NCI-H2171 (cell line): ENCODE measurements at regions not wholly inside any gene's neighbourhood (a gene's known extent, or its start where the extent isn't known, plus 50 kb on each side); places are given as distances from the start of the nearest gene placed in this dataset.

Source experiments
- DNase-seq: peaks from one replicate; lab custom pipeline; 2025; lab: John Stamatoyannopoulos, UW

DNA sequence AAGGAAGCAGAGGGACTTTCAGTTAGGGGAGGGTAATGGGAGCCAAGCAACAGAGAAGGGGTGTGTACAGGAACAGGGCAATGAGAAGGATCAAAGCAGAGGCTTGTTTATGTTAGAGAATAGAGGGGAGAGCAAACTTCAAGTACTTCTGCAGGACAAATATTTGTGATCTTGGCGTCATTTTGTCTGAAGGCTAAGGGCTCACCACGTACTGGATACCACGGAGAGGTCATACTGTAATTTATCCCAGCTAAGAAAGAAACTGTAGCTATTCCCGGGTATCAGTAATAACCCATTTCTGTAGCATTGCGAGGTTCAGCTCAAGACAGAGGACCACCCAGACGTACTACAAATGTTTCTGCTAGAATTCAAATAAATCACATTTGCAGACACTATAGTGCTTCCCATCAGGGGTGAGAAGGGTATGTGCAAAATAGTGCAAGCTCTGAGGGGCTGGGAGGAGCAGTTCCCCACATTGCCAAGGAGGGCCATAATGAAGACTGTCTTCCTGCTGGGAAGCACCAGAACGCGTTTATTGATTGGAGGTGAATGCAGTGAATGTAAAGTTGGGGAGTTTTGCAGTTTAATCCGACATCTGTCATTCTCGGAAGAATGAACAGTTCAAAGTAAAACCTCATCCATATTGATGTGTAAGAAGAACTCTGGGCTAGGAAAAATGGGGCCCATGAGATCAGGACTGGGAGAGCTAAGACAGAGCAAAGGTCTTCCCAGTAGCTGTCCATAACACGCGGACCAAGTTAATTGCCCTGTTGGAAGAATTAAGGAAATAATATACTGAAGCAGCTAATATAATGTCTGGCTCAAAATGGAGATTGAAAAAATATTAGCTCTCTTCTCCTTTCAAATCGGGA, 136.9 kb downstream of the RWDD3 start:
- no peak for DNase-seq

DNA sequence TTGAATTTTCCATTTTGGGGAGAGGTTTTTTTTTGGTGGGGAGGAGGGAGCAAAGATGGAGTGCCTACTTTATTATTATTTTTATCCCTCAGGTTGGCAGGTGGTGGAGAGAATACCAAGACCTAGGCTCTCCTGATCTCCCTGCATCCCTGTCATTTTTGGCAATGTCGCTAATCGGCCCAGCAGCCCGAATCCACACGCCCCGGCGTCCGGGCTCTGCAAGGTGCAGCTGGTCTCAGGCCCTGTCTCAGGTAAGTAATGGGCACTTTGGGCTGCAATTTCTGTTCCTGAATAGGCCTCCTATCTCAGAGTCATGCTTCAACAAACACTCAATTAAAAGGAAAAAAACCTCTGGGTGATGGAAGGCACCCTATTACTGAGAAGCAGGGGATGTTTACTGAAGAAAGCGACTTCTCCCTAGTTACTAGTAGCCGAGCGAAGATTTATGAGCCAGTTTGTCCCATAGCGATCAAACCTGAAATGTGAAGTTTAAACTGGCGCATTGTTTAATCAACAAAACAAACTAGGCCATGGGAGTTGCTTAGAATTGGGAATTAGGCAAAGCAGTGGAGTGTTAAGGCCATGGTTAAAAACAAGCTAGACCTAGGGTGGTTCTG, 137.8 kb downstream of the RWDD3 start:
- no peak for DNase-seq

DNA sequence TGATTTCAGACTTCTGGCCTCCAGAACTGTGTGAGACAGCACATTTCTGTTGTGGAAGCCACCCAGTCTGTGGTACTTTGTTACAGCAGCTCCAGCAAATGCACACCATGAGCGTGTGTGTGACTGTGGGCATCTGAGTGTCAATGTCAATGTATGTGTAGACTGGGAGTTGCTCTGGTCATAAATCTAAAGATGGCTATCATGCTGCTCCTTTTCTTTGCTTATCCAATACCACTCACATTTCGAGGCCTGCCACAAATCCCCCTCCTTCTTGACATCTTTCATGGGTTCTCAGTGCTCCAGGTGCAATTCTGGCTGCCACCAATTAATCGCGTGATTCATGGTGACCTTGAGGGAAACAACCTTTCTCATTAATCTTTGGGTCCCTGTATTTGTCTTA, 141.2 kb downstream of the RWDD3 start:
- DNase-seq: no peak

DNA sequence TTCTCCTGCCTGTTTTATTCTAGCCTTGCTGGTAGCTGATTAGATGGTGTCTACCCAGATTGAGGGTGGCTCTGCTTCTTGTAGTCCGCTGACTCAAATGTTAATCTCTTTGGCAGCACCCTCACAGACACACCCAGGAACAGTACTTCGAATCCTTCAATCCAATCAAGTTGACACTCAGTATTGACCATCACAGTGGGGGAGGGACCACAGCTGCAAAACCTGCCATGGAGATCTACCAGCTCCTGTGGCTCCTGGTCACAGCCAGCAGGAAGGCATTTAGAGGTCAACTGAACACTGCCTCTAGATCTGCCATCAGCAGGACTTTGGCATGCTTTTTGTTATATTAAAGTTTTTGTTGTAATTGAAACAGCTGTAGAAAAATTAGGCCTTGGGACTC, 146.9 kb downstream of the RWDD3 start:
- DNase-seq: no peak

DNA sequence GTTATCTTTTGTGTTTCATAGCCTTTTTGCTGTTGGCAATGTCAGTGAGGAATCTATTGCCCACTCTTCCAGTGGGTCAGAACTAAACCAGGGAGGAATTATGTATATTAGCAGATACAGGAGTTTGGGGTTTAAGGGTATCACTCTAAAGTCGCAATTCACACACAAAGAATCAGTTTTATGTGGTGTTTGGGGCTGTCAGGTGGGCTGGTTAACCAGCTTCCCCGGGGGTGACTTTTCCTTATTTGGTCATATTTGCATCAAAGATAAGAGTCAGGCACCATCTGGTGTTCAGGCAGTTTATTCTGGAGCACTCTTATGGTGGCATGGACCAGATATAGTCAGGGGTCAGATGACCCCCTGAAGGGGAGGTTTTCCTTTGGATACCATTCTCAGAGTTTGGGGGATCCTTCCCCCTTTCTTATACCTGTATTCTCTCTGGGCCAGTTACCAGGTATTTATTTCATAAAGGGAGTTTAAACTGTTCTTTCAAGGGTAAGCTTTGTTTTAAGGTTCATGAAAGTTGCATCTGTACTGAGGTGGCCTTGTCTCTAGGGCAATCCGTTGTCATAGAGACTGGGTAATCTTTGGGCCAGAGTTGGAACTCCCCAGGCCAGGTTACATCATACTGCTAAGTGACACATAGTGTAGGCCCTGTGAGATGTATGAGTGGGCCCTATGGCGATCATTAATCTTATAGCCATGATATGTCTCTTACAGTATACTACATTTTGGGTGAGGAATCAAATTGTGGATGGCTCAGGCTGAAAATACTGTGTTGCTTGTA, 148.2 kb downstream of the RWDD3 start:
- DNase-seq: peak; percentile 13

DNA sequence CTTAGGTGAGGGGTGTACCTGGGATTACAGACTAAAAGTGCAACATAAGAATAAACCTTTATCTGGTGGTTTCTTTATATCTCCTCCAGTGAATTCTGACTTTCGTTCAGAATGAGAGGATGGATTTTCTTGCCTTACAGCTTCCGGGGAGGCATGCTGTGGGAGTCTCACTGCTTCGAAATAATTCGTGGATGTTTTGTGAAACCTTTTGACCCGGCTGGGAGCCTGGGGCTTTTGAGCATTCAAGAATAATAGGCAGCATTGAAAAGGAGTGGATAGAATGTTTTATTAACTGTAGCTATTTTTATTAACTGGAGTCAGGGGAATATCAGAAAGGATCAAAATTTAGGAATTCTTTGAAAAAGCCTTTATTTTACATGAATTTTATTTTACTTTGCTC, 149.1 kb downstream of the RWDD3 start:
- no peak for DNase-seq

DNA sequence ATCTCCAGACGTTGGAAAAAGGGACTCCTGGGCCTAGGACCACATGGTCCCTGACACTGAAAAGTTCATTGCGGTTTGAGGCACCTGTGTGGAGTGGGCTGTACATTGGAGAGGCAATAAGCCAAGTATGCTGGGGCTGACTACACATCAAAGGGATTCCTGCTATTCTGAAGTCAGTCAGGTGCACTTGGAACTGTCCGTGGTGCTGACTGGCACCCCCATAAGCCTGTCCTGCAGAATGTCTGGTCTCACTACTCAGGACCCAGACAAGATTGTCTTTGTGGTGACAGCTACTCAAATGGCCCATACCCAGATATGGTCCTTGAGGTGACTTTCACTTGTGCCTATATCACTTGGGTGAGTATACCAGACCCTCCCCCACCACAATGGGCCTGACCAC, 150.6 kb downstream of the RWDD3 start:
- DNase-seq: no peak

DNA sequence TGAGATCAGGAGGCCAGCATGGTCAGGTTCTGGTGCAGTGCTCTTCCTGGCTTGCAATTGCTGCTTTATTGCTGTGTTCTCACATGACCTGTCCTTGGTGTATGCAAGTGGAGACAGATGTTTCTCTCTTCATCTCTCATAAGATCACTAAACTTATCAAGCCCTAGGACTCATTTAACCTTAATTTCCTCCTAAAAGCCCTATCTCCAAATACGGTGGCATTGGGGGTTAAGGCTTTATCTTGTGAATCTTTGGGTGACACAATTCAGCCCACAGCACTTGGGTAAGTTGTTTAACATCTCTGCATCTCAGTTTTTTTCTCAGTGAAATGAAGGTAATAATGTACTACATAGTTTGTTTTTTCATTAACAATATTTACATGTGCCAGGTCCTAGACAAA, 152.4 kb downstream of the RWDD3 start:
- no peak for DNase-seq

DNA sequence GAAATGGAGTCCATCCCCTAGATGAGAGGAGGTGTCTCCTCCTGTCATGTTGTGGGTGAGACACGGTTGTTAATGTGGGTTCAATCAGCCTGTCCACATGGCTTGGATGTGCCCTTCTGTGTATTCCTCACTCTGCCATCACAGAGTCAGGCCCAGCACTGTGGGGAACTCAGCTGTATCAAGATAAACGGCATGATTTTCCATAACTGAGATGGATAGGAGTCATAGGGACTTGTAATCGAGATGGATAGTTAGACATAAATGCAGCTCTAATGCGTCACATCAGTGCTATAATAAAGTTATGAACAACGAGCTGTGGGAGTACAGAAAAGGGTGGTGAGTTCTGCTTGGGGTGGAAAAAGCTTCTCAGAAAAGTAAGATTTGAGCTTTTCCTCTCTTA, 152.9 kb downstream of the RWDD3 start:
- DNase-seq: no peak

DNA sequence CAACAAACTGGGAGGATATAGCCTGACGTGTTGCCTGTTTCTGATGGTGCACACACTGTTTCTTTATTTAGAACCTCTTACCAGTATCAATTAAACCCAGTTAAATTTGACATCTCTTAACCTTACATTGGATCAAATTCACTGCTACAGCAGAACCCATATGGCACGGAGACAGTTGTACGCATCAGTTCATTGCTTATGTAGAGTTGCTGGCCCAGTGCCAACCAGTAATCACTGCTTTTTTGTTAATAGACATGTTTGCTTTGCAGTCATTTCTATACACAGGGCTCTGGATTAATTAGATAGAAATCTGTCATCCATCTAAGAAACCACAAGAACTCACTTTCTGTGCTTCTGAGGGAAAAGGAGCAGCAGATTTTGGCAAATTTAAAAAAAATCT, 154.0 kb downstream of the RWDD3 start:
- peak; percentile 81 for DNase-seq

DNA sequence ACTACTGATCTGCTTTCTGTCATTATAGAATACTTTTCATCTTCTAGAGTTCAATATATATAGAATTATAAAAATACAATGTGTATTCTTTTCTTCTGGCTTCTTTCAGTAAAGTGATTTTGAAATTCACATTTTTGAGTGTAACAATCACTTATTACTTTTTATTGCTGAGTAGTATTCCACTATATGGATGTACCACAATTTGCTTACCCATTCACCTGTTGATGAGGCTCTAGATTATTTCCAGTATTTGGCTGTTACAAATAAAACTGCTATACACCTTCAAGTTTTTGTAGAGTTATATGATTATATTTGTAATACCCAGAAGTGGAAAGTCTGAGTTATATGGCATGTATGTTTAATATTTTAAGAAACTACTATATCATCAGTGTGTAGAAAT, 159.4 kb downstream of the RWDD3 start:
- no peak for DNase-seq

DNA sequence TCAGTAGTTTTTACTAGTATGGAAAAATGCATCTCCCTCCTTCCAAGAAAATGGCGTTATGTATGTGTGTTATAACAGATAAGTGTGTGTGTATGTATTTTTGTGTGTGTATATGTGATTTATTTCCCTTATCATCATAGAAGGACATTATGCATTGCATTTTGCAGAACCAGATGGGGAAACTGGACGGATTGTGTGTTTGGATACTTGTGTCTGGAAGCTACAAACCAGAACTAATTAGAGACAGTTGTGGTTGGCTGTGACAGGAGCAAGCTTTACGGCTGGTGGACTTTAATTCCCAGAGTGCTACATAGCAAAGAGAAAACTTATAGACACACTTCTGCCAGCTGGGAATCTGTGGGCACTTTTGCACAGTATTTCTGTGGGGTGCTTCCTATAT, 162.5 kb downstream of the RWDD3 start:
- no peak for DNase-seq

DNA sequence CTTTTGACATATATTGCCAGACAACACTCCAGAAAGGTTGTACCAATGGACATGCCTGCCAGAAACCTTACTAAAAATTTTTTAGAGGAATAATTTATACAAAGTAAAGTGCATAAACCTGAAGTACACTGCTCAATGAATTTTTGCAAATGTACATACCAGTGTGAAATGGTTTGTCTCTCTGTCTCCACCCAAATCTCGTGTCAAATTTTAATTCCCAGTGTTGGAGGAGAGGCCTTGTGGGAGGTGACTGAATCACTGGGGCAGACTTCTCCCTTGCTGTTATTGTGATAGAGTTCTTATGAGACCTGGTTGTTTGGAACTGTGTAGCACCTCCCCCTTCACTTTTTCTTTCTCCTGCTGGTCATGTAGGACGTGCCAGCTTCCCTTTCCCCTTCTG, 168.8 kb downstream of the RWDD3 start:
- DNase-seq: no peak

DNA sequence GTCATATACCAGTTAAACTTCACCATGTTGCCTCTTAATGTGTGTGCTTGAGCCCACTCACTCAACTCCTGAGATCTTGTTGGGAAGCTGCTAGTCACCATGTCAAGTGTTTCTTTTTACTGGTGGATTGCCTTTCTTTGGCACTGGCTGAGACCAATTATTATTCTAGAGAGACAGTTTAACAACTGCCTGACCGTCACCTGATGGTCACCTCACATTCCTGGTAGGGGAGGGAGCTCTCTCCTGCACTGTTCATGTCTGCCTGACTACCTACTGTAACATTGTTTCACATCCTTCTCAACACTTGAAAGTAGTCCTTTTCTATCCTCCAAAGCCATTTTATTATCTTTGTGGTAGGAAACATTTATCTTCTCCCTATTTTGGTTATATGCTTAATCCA, 172.3 kb downstream of the RWDD3 start:
- DNase-seq: no peak

DNA sequence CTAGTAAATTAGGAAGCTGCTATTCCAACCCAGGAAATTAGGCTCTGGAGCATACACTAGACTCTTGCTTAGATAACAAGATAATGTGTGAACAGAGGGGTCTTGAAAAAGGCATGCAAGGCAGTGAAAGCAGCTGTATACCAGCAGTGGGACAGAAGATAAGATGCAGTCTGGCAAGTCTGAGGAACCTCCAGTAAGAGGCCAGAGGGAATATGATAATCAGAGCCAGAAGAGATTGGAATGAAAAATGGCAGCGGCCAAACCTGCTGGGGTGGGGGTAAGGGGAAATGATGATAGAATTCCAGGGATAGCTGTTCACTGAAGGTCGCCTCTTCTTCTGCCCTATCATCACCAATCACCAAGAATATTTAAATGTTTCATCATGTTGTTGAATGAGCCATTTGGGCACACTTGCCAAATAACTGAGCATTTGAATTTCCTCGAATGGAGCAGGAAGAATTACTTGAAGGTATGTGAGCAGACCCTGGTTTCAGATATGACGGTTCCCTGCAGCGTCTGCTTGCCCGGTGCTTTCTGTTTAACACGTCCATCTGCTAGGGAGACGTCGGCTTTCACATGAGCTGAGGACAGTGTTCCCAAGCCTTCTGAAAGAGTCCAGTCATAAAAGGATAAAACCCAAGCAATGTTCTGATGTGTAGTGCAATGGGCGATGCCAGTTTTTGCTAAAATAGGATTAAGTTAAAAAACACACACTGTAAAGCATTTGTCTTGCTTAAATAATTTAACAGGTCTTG, 173.3 kb downstream of the RWDD3 start:
- DNase-seq: no peak

DNA sequence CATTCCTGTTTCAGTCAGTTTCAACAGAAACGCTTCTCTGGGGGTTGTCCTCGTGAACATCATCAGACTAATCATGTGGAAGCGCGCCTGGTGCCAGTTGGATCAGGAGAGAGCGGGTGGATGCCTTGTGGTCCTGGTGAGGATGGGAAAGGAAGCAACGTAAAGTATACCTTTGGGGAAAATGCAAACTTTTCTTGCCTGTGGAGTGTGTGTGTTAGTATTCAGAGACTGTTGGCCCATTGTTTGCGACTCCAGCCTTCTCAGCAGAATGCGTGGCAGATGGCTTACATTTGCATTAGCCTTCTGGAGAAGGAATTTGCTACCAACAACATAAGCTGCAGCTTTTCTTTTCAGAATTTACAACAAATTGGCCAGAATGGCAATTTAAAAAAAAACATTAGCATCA, 173.9 kb downstream of the RWDD3 start:
- DNase-seq: peak; percentile 39

DNA sequence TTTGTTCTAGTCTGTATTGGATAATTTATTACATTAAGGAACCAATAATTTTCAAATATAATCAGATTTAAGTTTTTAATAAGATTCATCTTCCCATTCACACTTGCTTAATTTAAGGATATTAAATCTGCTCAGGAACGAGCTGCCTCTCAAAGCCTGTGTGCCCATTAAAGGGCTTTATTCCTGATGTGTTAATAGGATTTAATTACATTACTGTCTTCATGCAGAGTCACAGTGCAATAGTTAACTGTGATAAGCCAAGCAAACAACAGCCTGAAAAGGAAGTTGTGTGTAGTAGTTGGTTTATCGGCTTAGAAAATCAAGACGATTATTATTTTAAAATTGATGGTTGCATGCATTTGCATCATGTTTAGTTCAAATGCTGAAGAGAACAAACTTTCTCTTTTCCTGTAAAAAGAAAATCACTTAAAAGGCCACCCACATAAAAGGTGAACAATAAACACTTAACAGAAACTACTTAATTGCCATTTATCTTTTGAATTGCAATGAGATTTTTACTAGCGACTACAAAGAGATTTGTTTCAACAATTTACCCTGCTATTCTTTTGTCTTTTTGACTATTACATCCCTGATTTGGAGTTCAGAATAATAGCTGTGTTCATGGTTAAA, 174.6 kb downstream of the RWDD3 start:
- DNase-seq: no peak

DNA sequence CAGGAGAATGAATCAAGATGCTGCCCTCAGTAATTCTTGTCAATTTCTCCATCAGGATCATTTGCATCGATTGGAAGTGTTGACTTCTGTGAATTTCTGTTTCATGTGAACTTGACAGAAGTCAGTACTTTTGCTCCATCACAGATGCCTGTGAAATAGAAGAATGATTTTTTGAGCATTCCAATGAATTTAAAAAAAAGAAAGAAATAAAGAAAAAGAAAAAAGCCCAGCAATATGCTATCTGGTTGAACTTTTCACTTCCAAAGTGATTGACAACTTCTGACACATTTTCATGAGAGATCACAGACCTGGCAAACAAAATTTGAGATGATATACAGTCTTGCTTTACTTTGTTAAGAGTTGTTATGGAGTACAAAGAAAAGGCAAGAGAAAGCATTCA, 175.3 kb downstream of the RWDD3 start:
- no peak for DNase-seq

DNA sequence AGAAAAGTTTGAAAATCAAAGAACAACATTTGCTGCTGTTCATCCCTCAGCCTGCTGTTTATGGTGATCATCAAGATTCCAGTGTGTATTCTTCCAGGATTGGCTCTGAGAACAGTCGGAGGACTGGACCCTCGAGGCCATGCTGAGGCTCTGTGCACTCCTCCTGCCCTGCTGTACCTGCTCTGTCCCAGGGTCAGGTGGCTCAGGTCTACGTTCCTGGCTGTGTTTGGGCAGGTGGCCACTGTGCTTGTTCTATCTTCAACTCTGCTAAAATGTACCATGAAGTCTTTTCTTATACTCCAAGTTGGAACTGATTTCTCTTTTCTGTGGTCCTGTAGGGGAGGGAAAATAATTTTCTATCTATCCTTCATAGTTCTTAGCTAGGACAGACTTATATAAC, 175.9 kb downstream of the RWDD3 start:
- no peak for DNase-seq

DNA sequence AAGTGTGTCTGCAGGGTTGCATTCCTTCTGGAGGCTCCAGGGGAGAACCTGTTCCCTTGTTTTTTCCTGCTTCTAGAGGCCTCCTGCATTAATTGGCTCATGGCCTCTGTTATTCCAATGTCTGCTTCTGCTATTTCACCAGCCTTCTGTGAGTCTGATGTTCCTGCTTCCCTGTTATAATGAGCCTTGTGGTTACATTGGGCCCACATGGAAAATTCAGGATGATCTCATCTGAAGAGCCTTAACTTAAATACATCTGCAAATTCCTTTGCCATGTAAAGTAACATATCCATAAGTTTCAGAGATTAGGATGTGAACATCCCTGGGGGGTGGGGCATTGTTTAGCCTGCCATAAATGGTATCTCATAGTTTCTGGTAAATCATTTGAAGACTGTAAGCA, 181.1 kb downstream of the RWDD3 start:
- DNase-seq: no peak

DNA sequence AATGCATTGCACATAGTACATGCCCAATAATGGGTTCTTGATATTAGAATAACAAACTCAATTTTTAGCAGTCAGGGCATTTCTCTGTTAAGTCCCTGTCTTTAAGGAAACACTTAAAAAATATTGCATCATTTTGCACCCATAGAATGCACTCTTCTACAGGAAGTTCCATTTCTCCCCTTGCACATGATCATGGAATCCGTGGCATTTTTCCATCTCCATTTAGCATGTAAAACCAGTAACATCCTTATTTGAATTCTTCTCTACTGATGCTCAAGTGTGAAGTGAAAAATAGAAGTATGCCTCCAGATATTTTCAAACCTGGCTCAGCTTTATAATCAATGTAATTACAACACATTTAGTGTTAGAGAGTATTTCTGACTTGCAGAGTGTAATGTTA, 192.8 kb downstream of the RWDD3 start:
- no peak for DNase-seq

DNA sequence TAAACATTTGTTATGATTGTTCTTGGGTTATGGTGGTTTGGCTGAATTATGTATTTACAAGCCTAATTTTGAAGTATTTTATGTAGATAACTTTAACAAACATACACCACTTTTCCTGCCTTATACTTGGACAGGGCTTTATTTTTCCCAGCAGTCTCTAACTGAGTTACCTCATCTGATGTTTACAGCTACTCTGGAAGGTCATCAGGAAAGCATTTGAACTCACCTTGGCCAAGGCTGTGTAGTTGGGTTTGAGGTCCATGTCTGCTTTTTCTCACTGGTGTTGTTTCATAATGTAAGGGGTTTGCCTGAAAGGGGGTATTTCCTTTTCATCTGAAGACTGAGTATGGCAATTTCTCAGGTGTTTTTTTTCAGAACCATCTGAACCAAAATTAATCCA, 193.5 kb downstream of the RWDD3 start:
- DNase-seq: no peak
